Omental fat pad (tissue), 3 donors: ENCODE measurements at regions not wholly inside any gene's neighbourhood (a gene's known extent, or its start where the extent isn't known, plus 50 kb on each side); places are given as distances from the start of the nearest gene placed in this dataset.
"Not testable (repeated sequence)": the region's sequence is repeated elsewhere in the genome, so short reads cannot be mapped to it uniquely, and the experiment has no call there.

ENCODE experiments used
- ATAC-seq: fragments of 150-250 bp; one replicate; pipeline ENCODE4 v1.9.1; 2016; ENCODE audit warnings: mild to moderate bottlenecking, moderate library complexity; ENCODE audit not compliant: low FRiP score
- DNase-seq: peaks from one replicate; pipeline ENCODE4 v3.0.0-alpha.2; 2019; ENCODE audit warnings: low spot score
- CTCF ChIP-seq, 3 donors: fragments of 450-650 bp; IDR thresholded peaks; one replicate each; pipeline ENCODE4 v1.5.1; 2016 to 2017; ENCODE audit warnings: antibody characterized with exemption in 3 of 3, mild to moderate bottlenecking in 3 of 3, moderate library complexity in 2 of 3

GRCh38 chr15:83335542-83335941, 51.1 kb upstream of the BNC1 start:
- DNase-seq, ATAC-seq: not testable (repeated sequence)

GRCh38 chr15:83339396-83339795, 54.9 kb upstream of the BNC1 start:
- ATAC-seq (no peak), DNase-seq (no peak)
- TF ChIP-seq CTCF (IDR thresholded peaks at IDR 0.05): no peak

- ATAC-seq: no peak
- TF ChIP-seq CTCF (IDR thresholded peaks at IDR 0.05): no peak
- no peak for DNase-seq
Observed at GRCh38 chr15:83340087-83340486, 55.6 kb upstream of the BNC1 start.

GRCh38 chr15:83346342-83346741, 61.9 kb upstream of the BNC1 start:
- ATAC-seq: no peak
- no peak for TF ChIP-seq CTCF (IDR thresholded peaks at IDR 0.05)
- DNase-seq: no peak

- ATAC-seq (no peak), DNase-seq (no peak)
- no peak for TF ChIP-seq CTCF (IDR thresholded peaks at IDR 0.05)
Observed at GRCh38 chr15:83352119-83352518, 67.7 kb upstream of the BNC1 start.

GRCh38 chr15:83356501-83357399, 72.3 kb upstream of the BNC1 start:
- no peak for ATAC-seq
- no peak for TF ChIP-seq CTCF (IDR thresholded peaks at IDR 0.05)
- DNase-seq: no peak

GRCh38 chr15:83358972-83359564, 74.6 kb upstream of the BNC1 start:
- DNase-seq (no peak), ATAC-seq (no peak)
- TF ChIP-seq CTCF (IDR thresholded peaks at IDR 0.05): no peak
